Epidermal melanocyte (primary cell): ENCODE measurements at regions not wholly inside any gene's neighbourhood (a gene's known extent, or its start where the extent isn't known, plus 50 kb on each side); places are given as distances from the start of the nearest gene placed in this dataset.
"Not testable (repeated sequence)": the region's sequence is repeated elsewhere in the genome, so short reads cannot be mapped to it uniquely, and the experiment has no call there.

Source experiments
- DNase-seq: peaks from one replicate; pipeline ENCODE4 v3.0.0; 2011; ENCODE audit warnings: low spot score; ENCODE audit not compliant: insufficient read length

DNA sequence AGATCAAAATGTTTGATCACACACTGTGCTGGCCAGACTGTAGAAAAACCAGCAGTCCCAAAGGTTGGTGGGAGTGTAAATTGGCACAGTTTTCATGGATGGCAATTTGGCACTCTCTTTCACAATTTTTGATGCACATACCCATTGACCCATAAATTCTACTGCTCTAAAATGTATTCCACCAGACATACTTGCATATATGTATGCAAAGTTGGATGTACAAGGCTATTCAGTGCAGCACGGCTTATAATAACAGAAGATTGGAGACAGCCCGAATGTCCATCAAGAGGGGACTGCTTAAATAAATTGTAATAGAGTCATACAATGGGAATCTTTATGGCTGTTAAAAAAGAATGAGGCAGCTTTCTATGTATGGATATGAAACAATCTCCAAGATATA lies 101.7 kb upstream of the TOP1 start:
- DNase-seq, result no peak

DNA sequence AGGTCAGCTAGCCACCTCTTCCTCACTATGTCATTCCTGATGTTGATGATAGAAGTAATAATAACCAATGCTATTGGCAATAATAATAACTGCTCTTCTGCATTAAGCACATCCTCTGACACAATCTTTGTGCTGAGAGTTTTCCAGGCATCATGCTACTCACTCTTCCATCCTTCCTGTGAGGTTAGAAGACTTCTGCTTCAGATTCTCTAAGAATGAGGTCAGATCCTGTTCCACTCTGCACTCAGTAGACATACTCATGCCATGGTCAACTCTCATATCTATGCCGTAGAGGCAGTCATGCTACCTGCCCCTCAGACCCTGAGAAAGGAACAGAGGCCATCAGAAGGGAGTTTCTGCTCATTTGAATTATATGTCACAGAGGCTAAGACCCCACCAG lies 98.1 kb upstream of the TOP1 start:
- no peak for DNase-seq

DNA sequence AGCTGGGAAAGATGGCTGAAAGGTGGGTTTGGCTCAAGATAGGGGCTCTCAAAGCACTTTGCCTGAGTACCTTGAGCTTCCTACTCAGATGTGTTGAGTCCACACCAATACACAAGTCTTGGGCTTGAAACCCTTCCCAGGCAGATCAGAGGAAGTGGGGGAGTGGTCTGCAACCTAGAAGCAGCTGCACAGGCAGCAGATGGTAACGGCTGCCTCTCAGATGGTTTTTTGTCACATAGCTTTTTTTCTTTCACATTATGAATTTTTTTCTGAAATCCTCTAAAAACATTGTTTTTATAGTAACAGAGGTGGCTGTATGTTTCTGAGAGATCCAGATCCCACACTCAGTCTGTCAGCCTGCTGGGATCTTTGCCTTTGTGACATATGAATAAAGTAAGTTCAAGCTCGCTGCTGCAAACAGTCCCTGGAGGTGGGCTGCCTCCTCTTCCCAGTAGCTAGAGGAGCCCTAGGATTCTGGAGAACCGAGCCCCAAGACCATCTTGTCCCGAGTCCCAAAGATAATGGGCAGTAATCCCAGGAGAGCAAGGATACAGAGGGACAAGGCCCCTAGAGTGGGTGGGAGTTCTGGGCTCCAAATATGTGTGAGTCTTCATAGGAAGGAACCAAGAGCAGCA lies 97.1 kb upstream of the TOP1 start:
- no peak for DNase-seq

DNA sequence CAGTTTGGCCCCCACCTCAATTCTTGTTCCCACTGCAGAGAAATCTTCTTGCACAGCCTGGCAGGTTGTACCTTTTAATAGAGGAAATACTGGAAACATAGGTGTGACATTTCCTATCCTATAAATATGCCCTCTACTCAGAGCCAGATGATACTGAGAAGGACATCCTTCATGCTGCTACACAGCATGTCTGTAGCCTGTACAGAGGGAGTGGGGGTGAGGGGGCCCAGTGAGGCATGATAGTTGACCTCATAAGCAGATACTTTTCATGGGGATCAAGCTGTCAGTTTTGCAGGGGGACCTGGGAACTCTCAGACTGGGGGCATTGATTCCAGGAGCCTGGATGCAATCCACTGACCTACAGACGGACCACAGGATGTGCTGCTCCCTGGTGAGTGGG lies 96.2 kb upstream of the TOP1 start:
- DNase-seq, result no peak

GRCh38 chr20:40933758-40934157 lies 94.9 kb upstream of the TOP1 start:
- no peak for DNase-seq

GRCh38 chr20:40938020-40938419 lies 90.6 kb upstream of the TOP1 start:
- DNase-seq, result no peak

- no peak for DNase-seq
These were observed 89.0 kb upstream of the TOP1 start for GRCh38 chr20:40939667-40940066.

GRCh38 chr20:40941133-40941610 lies 87.5 kb upstream of the TOP1 start:
- DNase-seq, result no peak

- DNase-seq, result no peak
These were observed 86.6 kb upstream of the TOP1 start for GRCh38 chr20:40942006-40942405.

- no peak for DNase-seq
These were observed 85.8 kb upstream of the TOP1 start for GRCh38 chr20:40942775-40943174.

DNA sequence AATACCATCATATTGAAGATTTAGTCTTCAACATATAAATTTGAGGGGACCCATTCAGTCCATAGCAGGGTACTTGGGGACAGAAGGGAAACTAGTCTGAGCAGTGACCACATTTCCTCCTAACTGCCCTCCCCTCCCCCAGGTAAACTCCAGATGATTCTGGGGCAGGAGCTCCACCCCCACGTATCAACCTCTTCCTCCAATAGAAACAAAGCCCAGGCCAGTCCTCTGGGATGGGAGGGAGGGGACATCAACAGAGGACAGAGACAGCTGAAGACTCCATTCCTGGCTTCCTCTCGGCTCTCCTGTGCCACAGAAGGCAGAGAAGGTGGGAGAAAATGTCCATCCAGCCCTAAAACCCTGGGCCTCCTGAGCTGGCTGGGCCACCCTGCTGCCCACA lies 85.0 kb upstream of the TOP1 start:
- DNase-seq, result no peak

- no peak for DNase-seq
These were observed 83.4 kb upstream of the TOP1 start for GRCh38 chr20:40945189-40945588.

DNA sequence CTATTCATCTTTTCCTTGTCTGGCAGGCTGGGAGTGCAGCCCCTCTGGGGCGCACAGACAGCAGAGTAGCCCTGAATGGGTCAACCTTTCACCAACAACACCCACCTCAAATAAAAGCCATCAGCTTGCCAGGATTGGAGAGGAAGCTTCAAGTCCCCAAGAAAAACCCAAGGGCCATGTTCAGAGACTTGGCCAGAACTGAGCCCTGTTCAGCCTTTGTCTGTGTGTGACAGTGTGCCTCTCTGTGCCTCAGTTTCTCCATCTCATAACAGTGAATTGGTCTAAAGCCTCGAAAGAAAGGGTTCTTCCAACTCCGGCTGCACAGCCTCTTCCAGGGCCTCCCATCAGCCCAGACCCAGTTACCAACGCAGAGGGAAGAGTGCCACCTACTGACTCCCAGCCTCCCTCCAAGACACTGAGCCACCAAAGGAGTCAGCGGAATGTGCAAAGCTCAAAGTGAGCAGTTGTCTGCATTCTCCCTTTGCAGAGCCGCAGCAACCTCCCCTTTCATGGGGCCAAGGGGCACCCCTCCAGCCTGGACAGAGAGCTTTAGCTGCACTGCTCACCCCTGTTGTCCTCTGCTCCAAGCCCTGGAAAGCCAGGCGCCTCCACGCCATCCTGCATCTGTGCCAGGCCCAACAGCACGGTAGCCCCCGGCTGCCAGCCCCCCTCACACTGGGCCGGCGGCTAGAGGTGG lies 82.7 kb upstream of the TOP1 start:
- DNase-seq, result peak; percentile 56

DNA sequence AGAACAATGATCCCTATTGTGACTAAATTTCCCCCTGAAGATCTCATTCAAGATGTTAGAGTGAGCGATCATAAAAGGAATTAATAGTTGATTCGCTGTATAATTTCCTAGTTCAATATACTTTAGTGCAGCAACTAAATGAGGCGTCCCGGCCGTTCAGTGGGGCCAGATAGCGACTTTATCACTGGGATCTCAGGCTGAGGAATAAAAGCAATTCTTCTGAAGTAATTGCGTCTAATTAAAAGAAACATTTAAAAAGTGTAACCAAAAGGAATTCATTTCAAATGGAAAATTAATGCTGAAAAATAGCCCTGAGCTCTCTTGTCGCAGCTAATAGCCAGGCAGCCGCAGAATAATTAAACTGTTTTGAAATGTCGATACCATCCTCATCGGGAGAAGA lies 82.2 kb upstream of the TOP1 start:
- no peak for DNase-seq

- DNase-seq, result no peak
These were observed 80.0 kb upstream of the TOP1 start for GRCh38 chr20:40948465-40949267.

DNA sequence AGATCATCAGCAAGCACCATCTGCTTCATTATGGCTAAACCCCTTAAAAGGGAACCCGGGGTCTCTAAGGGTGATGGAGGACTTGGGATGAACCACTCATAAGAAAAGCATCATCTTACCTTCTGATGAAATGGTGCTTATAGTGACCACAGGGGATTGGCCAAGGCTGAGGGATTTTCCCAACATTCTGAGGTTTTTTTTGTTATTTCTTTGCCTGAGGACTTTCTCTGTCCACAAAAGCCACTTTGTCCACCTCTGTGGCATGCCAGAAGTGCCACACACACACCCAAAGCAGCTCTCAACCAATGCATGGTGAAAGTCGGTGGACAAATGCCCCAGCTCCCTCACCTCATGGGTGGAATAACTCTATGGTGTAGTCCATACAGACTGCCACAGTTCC lies 79.3 kb upstream of the TOP1 start:
- DNase-seq, result no peak

DNA sequence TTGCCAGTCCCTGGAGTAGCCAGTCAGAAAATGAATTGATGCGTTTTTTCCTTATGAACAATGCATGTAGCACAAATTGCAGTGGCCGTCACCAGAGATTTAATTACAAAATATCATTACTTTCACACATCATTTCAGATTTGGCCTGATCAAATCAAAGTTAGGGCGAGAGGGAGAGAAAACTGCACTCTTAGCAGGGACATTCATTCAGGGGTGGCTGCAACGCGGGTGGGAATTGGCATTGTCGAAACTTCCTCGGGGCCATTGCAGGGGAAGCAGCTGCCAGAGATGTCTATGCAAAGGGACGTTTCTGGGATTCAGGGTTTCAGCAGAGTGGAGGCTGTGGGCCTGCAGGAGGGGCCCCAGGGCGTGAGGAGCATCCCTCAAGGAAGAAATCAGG lies 76.5 kb upstream of the TOP1 start:
- DNase-seq, result no peak

GRCh38 chr20:40953416-40953815 lies 75.2 kb upstream of the TOP1 start:
- DNase-seq, result no peak

GRCh38 chr20:40953856-40954255 lies 74.8 kb upstream of the TOP1 start:
- DNase-seq, result no peak

- DNase-seq, result no peak
These were observed 74.0 kb upstream of the TOP1 start for GRCh38 chr20:40954521-40955165.

DNA sequence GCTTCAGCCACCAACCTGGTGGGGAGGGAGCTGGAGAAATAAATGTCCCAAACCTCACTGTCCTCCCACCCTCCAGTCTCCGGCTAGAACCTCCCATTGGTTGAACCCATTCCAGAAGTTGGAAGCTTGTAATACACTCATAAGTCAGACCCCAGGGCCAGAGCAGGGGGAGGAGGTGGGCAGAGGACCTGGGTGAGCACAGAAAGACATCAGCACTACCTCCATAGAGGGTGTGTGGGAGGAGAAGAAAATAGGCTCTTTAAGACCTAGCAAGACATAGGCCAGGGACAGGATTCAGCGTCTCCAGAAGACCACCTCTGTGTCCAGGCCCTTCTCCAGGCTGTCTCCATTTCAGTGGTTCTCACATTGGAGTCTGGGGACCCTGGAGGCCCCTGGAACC lies 73.3 kb upstream of the TOP1 start:
- DNase-seq, result no peak

DNA sequence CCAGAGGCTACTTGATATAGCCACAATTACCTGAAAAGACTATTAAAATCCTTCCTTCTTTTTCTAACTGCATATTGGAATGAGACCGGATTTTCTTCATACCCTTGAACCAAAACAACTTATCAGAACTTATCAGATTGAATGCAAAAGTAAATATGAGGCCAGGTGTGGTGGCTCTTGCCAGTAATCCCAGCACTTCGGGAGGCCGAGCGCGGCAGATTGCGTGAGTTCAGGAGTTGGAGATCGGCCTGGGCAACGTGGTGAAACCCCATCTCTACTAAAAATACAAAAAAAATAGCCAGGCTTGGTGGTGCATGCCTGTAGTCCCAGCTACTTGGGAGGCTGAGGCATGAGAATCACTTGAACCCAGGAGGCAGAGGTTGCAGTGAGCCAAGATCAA lies 72.8 kb upstream of the TOP1 start:
- DNase-seq, result not testable (repeated sequence)
